C1 segment of cervical spinal cord (tissue), 14 donors: ENCODE measurements at regions not wholly inside any gene's neighbourhood (a gene's known extent, or its start where the extent isn't known, plus 50 kb on each side); places are given as distances from the start of the nearest gene placed in this dataset.

Source experiments
- DNase-seq, 14 donors: peaks; one replicate each; lab custom pipeline; 2025; lab: John Stamatoyannopoulos, UW

DNA sequence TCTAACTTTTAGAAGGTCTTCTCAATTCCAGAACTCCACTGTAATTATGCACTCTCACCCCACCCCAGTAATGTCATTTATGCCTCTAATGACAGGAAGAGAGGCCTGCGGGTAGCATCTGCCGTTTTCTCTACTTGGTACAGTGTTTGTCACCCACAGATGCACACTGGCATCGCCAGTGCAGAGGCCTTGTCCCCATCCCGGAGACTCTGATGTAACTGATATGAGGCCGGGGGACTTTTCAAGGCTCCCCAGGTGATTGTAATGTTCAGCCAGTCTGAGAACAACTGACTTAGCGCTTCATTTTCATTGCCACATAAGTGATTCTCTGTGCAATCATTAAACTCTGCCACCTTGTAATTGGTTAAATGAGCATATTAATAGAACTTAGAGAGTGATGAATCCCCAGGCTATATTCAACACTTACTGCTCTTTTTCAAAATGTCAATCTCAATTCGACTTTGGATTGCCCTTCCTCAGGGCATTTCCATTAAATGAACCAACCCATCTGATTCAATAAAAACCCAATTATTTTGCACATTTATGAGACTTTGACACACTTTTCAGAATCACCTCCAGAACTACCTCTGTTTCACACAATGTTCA lies 113.2 kb downstream of the HERPUD2 start:
- no peak for DNase-seq

GRCh38 chr7:35576031-35576573 lies 118.8 kb downstream of the HERPUD2 start:
- DNase-seq = peak in 3 of 14 donors; percentile 6 to 17 (median 17)

- DNase-seq = no peak
These were observed 123.2 kb downstream of the HERPUD2 start for GRCh38 chr7:35571611-35572240.

DNA sequence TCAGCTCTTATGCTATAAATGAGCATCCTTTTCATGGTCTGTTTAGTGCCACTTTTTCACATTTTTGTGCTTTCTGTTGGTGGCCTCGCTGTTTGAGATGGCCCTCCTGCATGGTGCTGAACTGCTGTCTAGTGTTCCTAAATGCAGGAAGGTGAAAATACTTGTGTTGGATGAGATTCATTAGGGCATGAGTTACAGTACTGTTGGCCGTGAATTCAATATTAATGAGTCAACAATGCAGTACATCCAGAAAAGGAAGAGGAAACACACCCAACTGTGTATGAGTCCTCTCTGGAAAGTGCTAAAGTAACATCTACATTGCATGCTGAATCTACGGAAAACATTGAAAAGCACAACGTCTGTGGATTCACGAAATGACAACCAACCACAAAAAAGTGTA lies 124.0 kb downstream of the HERPUD2 start:
- DNase-seq = no peak

DNA sequence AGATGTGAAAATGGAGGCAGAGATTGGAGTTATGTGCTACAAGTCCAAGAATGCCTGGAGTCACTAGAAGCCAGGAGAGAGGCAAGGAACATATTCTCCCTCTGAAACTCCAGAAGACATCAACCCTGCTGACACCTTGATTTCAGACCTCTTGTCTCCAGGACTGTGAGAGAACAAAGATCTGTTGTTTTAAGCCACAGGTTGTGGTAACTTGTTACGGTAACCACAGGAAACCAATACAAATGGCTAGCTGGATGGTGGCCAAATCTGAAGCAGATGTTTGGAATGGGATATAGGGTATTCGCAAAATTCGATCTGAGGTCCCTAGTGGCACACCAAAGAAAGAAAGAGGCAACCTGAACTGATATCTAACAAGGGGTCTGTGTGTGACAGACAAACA lies 129.0 kb downstream of the HERPUD2 start:
- DNase-seq = no peak

DNA sequence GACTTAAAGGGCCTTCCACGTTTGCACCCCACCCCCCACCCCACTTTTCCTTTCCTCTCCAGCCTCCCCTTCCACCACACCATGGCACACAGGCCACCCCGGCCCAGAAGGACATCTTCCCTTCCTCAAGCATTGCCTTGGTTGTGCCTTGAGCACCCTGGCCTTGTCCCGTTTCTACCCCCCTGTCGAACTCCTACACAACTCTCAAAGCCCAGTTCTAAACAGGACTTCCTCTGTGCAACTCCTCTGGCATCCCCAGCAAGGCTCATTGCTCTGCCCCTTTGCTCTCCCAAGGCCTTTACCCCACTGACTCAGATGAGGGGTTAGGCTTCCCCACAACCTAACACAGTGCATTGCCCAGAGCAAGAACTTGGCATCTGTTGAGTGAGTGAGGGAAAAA lies 136.1 kb downstream of the HERPUD2 start:
- DNase-seq = no peak

GRCh38 chr7:35556515-35557471 lies 138.1 kb downstream of the HERPUD2 start:
- DNase-seq = no peak

DNA sequence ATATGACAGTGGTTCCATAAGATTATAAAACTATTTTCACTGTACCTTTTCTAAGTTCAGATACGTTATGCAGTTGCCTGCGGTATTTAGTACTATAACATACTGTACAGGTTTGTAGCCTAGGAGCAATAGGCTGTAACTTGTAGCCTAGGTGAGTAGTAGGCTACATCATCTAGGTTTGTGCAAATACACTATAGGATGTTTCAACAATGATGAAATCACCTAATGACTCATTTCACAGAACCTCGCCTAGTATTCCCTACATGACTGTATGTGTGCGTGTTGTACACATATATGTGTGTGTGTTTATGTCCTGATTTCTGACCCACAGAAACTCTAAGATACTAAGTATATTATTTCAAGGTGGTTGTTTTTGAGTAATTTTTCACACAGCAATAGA lies 139.0 kb downstream of the HERPUD2 start:
- DNase-seq = no peak

DNA sequence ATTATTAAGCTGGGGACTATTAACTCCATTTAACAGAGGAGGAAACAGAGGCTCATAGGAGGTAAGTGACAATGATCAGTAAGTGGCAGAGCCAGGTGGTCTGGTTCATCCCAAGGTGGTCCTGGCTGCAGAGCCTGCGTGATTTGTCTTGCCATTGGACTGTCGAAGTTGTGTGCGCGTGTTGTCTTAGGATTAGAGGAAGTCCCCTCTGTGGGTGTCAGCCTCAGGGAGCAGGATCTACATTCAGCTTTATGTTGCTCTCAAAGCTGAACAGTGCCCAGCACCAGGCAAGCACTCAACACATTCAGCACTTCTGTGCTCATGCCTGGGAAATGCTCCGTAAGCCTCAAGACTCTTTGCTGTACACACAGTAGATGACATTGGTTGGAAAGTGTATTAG lies 139.5 kb downstream of the HERPUD2 start:
- no peak for DNase-seq

- DNase-seq = no peak
These were observed 141.4 kb downstream of the HERPUD2 start for GRCh38 chr7:35553519-35553918.

DNA sequence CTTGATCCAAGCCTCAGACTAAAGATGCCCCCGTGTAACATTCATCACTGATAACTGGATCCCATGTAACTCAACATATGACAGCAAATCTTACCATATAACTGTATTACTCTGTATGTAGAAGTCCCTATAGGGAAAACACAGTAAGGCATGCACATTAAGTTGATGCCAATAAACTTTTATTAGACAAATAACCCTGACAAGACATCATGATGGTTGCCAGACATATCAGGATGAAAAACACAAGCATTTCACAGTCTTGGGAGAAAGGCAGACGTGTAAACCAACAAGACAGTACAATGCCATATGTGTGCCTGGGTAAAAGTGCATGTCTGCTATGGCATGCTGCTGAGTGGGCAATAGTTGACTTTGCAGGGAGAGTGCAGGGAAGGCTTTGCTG lies 142.2 kb downstream of the HERPUD2 start:
- no peak for DNase-seq

DNA sequence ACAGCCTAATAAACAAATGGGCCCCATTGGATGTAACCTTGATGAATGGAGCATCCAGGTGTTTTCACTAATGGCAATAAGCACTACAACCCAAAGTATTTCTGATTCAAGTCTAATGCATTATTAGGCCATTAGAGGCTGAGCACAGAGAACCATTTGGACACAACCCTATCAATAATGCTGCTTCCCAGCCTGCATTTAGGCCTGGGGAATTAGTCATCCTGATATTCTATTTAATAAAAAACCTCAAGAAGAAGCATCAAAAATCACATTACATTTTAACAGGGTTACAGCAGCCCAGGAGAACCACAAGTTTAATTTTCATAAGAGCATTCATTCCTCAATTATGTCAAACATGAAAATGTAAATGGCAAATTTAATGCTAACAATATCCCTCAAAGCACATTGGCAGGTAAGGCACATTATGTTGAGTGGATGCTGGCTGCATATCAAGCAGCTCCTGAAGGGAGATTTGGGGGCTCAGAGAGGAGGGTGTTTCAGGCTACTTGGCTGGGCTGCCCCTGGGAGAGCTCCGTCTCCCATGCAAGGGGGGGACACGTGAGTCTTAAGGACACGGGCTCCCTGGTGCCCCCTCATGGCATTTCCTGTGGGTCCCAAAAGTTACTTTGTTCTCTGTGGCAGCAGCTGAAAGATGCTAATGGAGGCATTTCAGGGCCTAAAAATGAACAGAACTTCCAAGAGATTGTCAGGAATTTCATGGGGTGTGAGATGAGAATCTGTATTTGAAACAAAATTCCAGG lies 143.4 kb downstream of the HERPUD2 start:
- DNase-seq = no peak

- no peak for DNase-seq
These were observed 144.1 kb downstream of the HERPUD2 start for GRCh38 chr7:35550831-35551230.

GRCh38 chr7:35549781-35550180 lies 145.2 kb downstream of the HERPUD2 start:
- no peak for DNase-seq

GRCh38 chr7:35548291-35548690 lies 146.6 kb downstream of the HERPUD2 start:
- DNase-seq = no peak

- no peak for DNase-seq
These were observed 148.1 kb downstream of the HERPUD2 start for GRCh38 chr7:35546691-35547429.

DNA sequence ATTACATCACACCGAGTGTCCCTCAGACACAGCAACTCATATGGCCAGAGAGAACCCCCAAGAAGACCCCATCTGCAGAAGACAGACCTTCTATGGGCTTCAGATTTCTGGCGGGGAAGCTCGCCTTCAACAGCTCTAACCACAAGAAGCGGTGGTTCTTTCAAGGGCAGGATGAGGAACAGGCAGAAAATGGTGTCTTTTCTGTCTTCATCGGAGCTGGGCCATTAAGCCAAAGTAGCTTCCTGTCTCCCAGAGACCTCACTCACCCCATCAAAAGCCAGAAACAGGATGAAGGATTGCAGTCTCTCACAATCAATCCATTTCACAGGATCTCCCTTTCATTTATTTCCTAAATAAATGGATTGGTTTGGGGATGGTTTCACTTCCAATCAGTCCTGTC lies 149.1 kb downstream of the HERPUD2 start:
- no peak for DNase-seq

- no peak for DNase-seq
These were observed 150.8 kb downstream of the HERPUD2 start for GRCh38 chr7:35544028-35544742.

GRCh38 chr7:35537067-35538023 lies 157.6 kb downstream of the HERPUD2 start:
- peak in 11 of 14 donors; percentile 25 to 68 (median 43) for DNase-seq
